Ovary (tissue), 7 donors: ENCODE measurements at regions not wholly inside any gene's neighbourhood (a gene's known extent, or its start where the extent isn't known, plus 50 kb on each side); places are given as distances from the start of the nearest gene placed in this dataset.
"Not testable (repeated sequence)": the region's sequence is repeated elsewhere in the genome, so short reads cannot be mapped to it uniquely, and the experiment has no call there.

Experiments
- DNase-seq, 5 donors: peaks; one replicate each; pipeline ENCODE4 v3.0.0-alpha.2; 2019 to 2020
- H3K27ac ChIP-seq, 2 donors: fragments of 200-600 bp; one replicate each; pipeline versions ENCODE4 v1.5.1 to v1.8.0; 2019 to 2022
- H3K27me3 ChIP-seq: fragments of 200-600 bp; one replicate; pipeline ENCODE4 v1.8.0; 2022
- H3K36me3 ChIP-seq: fragments of 200-600 bp; sonication (generic); one replicate; pipeline ENCODE4 v1.5.1; 2019
- H3K4me1 ChIP-seq: one replicate; pipeline ENCODE4 v1.8.1; 2013; ENCODE audit warnings: mild to moderate bottlenecking, moderate library complexity; ENCODE audit not compliant: insufficient read depth
- H3K4me3 ChIP-seq: fragments of 200-600 bp; sonication (generic); one replicate; pipeline ENCODE4 v1.5.1; 2017
- H3K9me3 ChIP-seq, 2 donors: fragments of 200-600 bp in 1 of 2; sonication (generic) in 1 of 2; one replicate each; pipeline versions ENCODE4 v1.5.1 to v1.8.1; 2013 to 2019; ENCODE audit warnings: mild to moderate bottlenecking in 1 of 2, moderate library complexity in 1 of 2
- EP300 ChIP-seq: sonication (generic); formaldehyde crosslinking; IDR thresholded peaks from one replicate; pipeline ENCODE4 v1.6.1; 2017; ENCODE audit warnings: antibody characterized with exemption
- POLR2A ChIP-seq: fragments of 450-650 bp; IDR thresholded peaks from one replicate; pipeline ENCODE4 v1.6.1; 2017; ENCODE audit warnings: antibody characterized with exemption, mild to moderate bottlenecking, moderate library complexity
- WGBS, 3 donors: extraction: QIAGEN DNeasy Blood & Tissue Kit in 1 of 3; methylation state at CpG; one replicate each; pipeline versions ENCODE4 v1.1.5 to v1.1.7; 2013 to 2017; 5-methylcytosine and 5-hydroxymethylcytosine counted together
- intact Hi-C, 4 donors: fragments of 100-400 bp; cut with DNase I; formaldehyde crosslinking; loops; one replicate each; pipeline versions ENCODE4 v1.11.0 to v1.15.1; 2022 to 2023
- TF ChIP-seq, protein P1 (sequence below), 3 donors: fragments of 450-650 bp in 2 of 3; fragments of 200-600 bp in 1 of 3; IDR thresholded peaks; one replicate each; pipeline versions ENCODE4 v1.5.1 to v1.8.0; 2016 to 2022; ENCODE audit warnings: antibody characterized with exemption in 3 of 3, mild to moderate bottlenecking in 1 of 3
- donor health status: DM: no; HTN: no; CAD: no; lungs with moderate emphysema.
- donor health status: DM: no; HTN: no; CAD: no.
- donor health status: Bipolar disorder and iron deficiency.
- donor health status: DM: no; HTN: no; CAD: no.
- donor health status: DM: yes; HTN: yes; CAD: no.

DNA sequence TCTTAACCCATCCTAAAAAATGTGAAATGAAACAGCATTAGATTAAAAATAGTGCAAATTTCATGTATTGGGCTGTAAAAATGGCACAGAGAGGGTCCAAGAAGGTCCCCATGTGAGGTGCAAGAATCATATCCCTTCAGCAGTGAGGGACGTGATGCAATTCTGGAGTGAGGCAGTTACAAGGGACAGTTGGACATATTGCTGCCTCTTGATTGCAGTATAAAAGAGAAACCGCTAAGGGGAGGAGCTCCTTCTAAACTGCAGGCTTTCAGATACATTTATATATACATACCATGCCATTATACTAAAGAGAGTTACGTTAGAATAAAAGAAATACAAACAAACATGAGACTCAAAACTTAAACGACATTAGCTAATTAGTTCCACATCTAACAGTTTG, 304.2 kb upstream of the CTNNB1 start:
- DNase-seq: no peak
- TF ChIP-seq POLR2A (no peak), EP300 (no peak)
- TF ChIP-seq, protein P1, sequence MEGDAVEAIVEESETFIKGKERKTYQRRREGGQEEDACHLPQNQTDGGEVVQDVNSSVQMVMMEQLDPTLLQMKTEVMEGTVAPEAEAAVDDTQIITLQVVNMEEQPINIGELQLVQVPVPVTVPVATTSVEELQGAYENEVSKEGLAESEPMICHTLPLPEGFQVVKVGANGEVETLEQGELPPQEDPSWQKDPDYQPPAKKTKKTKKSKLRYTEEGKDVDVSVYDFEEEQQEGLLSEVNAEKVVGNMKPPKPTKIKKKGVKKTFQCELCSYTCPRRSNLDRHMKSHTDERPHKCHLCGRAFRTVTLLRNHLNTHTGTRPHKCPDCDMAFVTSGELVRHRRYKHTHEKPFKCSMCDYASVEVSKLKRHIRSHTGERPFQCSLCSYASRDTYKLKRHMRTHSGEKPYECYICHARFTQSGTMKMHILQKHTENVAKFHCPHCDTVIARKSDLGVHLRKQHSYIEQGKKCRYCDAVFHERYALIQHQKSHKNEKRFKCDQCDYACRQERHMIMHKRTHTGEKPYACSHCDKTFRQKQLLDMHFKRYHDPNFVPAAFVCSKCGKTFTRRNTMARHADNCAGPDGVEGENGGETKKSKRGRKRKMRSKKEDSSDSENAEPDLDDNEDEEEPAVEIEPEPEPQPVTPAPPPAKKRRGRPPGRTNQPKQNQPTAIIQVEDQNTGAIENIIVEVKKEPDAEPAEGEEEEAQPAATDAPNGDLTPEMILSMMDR (IDR thresholded peaks at IDR 0.05): no peak
- H3K27me3 ChIP-seq: no peaks in the 10 kb centered on the region
- H3K4me3 ChIP-seq: no peak overlapping the region
- H3K4me1 ChIP-seq: peaks cover 5% of the 10 kb centered on the region
- H3K27ac ChIP-seq: no peak overlapping the region
- no peaks in the 10 kb centered on the region for H3K9me3 ChIP-seq
- intact Hi-C loops: no loop called here
- H3K36me3 ChIP-seq: no peaks in the 10 kb centered on the region
- 80 to 83% (median 83%) methylated on average over 4 of the region's 4 CpGs for WGBS, 3 donors

DNA sequence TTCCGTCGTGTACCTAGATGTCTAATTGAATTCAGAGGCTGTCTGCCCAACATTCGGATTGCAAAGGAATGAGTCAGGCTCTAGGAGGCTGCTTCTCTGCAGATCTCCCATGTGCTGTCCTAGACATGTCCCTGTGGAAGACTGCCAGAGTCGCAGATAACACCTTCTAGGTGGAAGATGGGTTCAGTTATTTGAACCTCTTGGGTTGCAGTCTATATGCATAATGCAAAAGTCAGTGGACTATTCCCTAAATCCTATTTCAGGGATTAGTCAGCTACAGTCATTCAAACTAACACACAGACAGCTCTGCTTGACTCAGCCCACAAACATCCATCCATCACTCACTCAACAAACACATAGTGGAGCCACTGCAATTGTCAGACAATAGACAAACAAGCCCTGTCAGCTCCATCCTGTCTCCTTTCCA, 300.0 kb upstream of the CTNNB1 start:
- TF ChIP-seq POLR2A (no peak), EP300 (no peak)
- TF ChIP-seq, protein P1 (IDR thresholded peaks at IDR 0.05): no peak
- Histone ChIP-seq H3K36me3 (no peaks in the 10 kb centered on the region), H3K4me3 (no peak overlapping the region), H3K27ac (no peak overlapping the region), H3K27me3 (no peaks in the 10 kb centered on the region), H3K9me3 (no peaks in the 10 kb centered on the region), H3K4me1 (peaks cover 1% of the 10 kb centered on the region)
- DNase-seq: no peak
- 48 to 66% (median 58%) methylated on average over 4 of the region's 4 CpGs for WGBS, 3 donors
- intact Hi-C loops: no loop called here

DNA sequence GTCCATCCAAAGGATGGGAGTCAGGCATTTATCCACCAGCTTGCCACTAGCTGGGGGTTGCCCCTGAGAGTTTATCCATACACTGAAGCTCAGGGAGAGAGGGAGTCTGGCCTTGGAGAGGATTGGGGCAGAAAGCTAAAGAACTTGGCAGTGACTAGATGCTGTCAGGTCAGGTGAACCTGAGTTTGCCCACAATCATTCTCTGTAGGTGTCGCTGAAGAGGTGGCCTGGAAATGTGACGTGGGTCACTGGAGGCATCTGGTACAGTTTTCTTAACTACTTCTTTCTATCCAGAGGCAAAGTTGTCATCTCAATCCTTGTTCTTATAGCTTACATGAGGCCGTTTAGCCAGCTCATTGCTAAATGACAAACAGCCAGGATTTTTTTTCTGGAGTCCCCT, 298.0 kb upstream of the CTNNB1 start:
- no peak for DNase-seq
- H3K9me3 ChIP-seq: no peaks in the 10 kb centered on the region
- no peak overlapping the region for H3K27ac ChIP-seq
- intact Hi-C loops: no loop called here
- H3K27me3 ChIP-seq: no peaks in the 10 kb centered on the region
- H3K4me3 ChIP-seq: no peak overlapping the region
- H3K36me3 ChIP-seq: no peaks in the 10 kb centered on the region
- 69 to 81% (median 80%) methylated on average over 3 of the region's 3 CpGs for WGBS, 3 donors
- TF ChIP-seq EP300 (no peak), POLR2A (no peak)
- TF ChIP-seq, protein P1 (IDR thresholded peaks at IDR 0.05): no peak
- H3K4me1 ChIP-seq: no peaks in the 10 kb centered on the region

DNA sequence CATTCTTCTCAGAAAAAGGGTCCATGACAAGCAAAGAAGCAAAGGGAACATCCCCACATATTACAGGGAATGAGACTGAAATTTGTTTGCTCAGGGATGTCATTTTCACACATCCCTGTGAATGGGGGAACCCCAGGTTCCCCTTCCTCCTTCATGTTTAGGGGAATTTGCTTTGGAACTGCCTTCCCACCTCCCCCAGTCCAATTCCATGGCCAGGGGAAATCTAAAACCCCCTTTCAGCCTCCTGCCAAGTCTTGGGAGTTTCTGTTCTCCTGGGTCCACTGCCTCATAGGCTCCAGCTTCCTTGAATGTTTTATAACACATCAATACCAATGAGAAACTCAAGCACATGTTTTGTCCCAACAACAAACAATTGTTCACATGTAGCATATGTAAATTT, 297.5 kb upstream of the CTNNB1 start:
- Histone ChIP-seq H3K27me3 (no peaks in the 10 kb centered on the region), H3K36me3 (no peaks in the 10 kb centered on the region), H3K27ac (no peak overlapping the region), H3K9me3 (no peaks in the 10 kb centered on the region), H3K4me1 (no peaks in the 10 kb centered on the region), H3K4me3 (no peak overlapping the region)
- intact Hi-C loops: no loop called here
- TF ChIP-seq POLR2A (no peak), EP300 (no peak)
- TF ChIP-seq, protein P1 (IDR thresholded peaks at IDR 0.05): no peak
- DNase-seq: no peak

DNA sequence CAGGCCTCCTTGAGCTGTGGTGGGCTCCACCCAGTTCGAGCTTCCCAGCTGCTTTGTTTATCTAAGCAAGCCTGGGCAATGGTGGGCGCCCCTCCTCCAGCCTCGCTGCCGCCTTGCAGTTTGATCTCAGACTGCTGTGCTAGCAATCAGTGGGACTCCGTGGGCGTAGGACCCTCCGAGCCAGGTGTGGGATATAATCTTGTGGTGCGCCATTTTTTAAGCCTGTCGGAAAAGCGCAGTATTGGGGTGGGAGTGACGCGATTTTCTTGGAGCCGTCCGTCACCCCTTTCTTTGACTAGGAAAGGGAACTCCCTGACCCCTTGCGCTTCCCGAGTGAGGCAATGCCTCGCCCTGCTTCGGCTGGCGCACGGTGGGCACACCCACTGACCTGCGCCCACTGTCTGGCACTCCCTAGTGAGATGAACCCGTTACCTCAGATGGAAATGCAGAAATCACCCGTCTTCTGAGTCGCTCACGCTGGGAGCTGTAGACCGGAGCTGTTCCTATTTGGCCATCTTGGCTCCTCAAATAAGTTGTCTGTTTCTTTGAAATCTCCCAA, 291.3 kb upstream of the CTNNB1 start:
- DNase-seq: not testable (repeated sequence)

More for the DNA sequence above, 291.3 kb upstream of the CTNNB1 start:
- H3K27ac ChIP-seq, H3K36me3 ChIP-seq, H3K9me3 ChIP-seq, H3K27me3 ChIP-seq, H3K4me1 ChIP-seq, H3K4me3 ChIP-seq, intact Hi-C loops: not testable (repeated sequence)
- 59 to 69% (median 66%) methylated on average over 25 to 26 of the region's 26 CpGs for WGBS, 3 donors
